HG03442 (cell line): ENCODE measurements at regions not wholly inside any gene's neighbourhood (a gene's known extent, or its start where the extent isn't known, plus 50 kb on each side); places are given as distances from the start of the nearest gene placed in this dataset.
"Not testable (repeated sequence)": the region's sequence is repeated elsewhere in the genome, so short reads cannot be mapped to it uniquely, and the experiment has no call there.

Experiments
- ATAC-seq: cut with Tn5 transposase; IDR thresholded peaks from one replicate; pipeline ENCODE4 v1.9.1; 2021; ENCODE audit warnings: mild to moderate bottlenecking, moderate library complexity; ENCODE audit not compliant: unreplicated experiment

- no peak for ATAC-seq
Observed at GRCh38 chr10:64102916-64103315, 581.7 kb downstream of the REEP3 start.

- ATAC-seq, result no peak
Observed at GRCh38 chr10:64103750-64104470, 582.7 kb downstream of the REEP3 start.

- ATAC-seq, result no peak
Observed at GRCh38 chr10:64109926-64110495, 588.8 kb downstream of the REEP3 start.

- ATAC-seq, result no peak
Observed at GRCh38 chr10:64112701-64113355, 591.6 kb downstream of the REEP3 start.

- no peak for ATAC-seq
Observed at GRCh38 chr10:64113375-64113774, 592.2 kb downstream of the REEP3 start.

- ATAC-seq, result no peak
Observed at GRCh38 chr10:64113792-64114191, 592.6 kb downstream of the REEP3 start.

GRCh38 chr10:64115471-64115870 lies 594.3 kb downstream of the REEP3 start:
- no peak for ATAC-seq

- ATAC-seq, result no peak
Observed at GRCh38 chr10:64115908-64116643, 594.9 kb downstream of the REEP3 start.

- no peak for ATAC-seq
Observed at GRCh38 chr10:64116707-64117106, 595.5 kb downstream of the REEP3 start.

GRCh38 chr10:64118736-64119135 lies 597.5 kb downstream of the REEP3 start:
- ATAC-seq, result no peak

- ATAC-seq, result not testable (repeated sequence)
Observed at GRCh38 chr10:64120301-64120980, 599.2 kb downstream of the REEP3 start.

GRCh38 chr10:64130152-64130551 lies 609.0 kb downstream of the REEP3 start:
- no peak for ATAC-seq

GRCh38 chr10:64134676-64135075 lies 613.5 kb downstream of the REEP3 start:
- no peak for ATAC-seq

GRCh38 chr10:64142395-64142794 lies 621.2 kb downstream of the REEP3 start:
- no peak for ATAC-seq

GRCh38 chr10:64148607-64149006 lies 627.4 kb downstream of the REEP3 start:
- no peak for ATAC-seq

- no peak for ATAC-seq
Observed at GRCh38 chr10:64156166-64156565, 635.0 kb downstream of the REEP3 start.

GRCh38 chr10:64158551-64158950 lies 637.4 kb downstream of the REEP3 start:
- no peak for ATAC-seq

GRCh38 chr10:64159910-64160872 lies 639.0 kb downstream of the REEP3 start:
- ATAC-seq, result no peak

GRCh38 chr10:64170791-64171190 lies 649.6 kb downstream of the REEP3 start:
- no peak for ATAC-seq

- ATAC-seq, result no peak
Observed at GRCh38 chr10:64173826-64174225, 652.6 kb downstream of the REEP3 start.
